ENCODE measurements at regions not wholly inside any gene's neighbourhood (a gene's known extent, or its start where the extent isn't known, plus 50 kb on each side); places are given as distances from the start of the nearest gene placed in this dataset.

DNA sequence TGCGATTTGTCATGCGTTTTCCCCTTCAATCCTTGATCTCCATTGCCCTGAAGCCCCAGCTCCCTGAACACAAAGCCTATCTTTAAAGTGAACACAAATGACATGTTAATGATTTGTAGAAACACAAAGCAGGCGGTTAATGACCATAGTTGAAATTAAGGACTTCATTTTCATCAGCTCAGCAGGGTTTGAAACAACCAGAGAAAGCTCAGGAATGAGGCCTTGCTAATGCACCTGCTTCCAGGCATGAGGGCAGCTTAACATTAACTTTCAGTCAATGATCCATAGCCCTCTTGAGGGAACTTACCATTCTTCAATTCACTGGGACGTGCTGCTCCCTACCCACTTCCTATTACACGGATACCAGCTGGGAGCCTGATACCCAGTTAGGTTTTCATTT lies 427.2 kb upstream of the CBLB start:
- TF ChIP-seq, protein P1, sequence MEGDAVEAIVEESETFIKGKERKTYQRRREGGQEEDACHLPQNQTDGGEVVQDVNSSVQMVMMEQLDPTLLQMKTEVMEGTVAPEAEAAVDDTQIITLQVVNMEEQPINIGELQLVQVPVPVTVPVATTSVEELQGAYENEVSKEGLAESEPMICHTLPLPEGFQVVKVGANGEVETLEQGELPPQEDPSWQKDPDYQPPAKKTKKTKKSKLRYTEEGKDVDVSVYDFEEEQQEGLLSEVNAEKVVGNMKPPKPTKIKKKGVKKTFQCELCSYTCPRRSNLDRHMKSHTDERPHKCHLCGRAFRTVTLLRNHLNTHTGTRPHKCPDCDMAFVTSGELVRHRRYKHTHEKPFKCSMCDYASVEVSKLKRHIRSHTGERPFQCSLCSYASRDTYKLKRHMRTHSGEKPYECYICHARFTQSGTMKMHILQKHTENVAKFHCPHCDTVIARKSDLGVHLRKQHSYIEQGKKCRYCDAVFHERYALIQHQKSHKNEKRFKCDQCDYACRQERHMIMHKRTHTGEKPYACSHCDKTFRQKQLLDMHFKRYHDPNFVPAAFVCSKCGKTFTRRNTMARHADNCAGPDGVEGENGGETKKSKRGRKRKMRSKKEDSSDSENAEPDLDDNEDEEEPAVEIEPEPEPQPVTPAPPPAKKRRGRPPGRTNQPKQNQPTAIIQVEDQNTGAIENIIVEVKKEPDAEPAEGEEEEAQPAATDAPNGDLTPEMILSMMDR (conservative IDR thresholded peaks at IDR 0.05 in 1 of 2, IDR thresholded peaks at IDR 0.05 in 1 of 2; ENCODE audit: extremely low read depth in 1 of 2, insufficient read depth in 1 of 2, low read depth in 1 of 2, low read length in 2 of 2) = no peak
- TF ChIP-seq EZH2 (IDR thresholded peaks at IDR 0.05; ENCODE audit: borderline replicate concordance, low read length) = no peak

All from mammary epithelial cell (primary cell).